Motor neuron (in vitro differentiated cells): ENCODE measurements at regions not wholly inside any gene's neighbourhood (a gene's known extent, or its start where the extent isn't known, plus 50 kb on each side); places are given as distances from the start of the nearest gene placed in this dataset.

Experiments used
- ATAC-seq, 8 experiments: fragments of 200-7000 bp; cut with Tn5 transposase; replicated peaks in 6 of 8; 2 replicates each; pipeline ENCODE4 v1.8.0; 2021; ENCODE audit warnings: mild to moderate bottlenecking in 8 of 8, moderate library complexity in 8 of 8
- H3K27ac ChIP-seq, 2 donors: fragments of 250-450 bp; sonication (Bioruptor Pico); 2 replicates each; pipeline ENCODE4 v1.9.0; 2021; ENCODE audit warnings: antibody characterized with exemption in 2 of 2, mild to moderate bottlenecking in 2 of 2, moderate library complexity in 1 of 2
- H3K4me1 ChIP-seq, 2 donors: fragments of 250-450 bp; sonication (Bioruptor Pico); replicated peaks in 1 of 2; 2 replicates each; pipeline ENCODE4 v1.6.1; 2021; ENCODE audit warnings: antibody characterized with exemption in 2 of 2, mild to moderate bottlenecking in 2 of 2, moderate library complexity in 1 of 2
- H3K4me3 ChIP-seq, 5 donors: fragments of 250-450 bp; sonication (Bioruptor Pico); 2 replicates each; pipeline ENCODE4 v1.9.0; 2021; ENCODE audit warnings: antibody characterized with exemption in 5 of 5, mild to moderate bottlenecking in 5 of 5, moderate library complexity in 4 of 5
- WGBS, 10 experiments: fragments of 450-650 bp; shearing (Covaris generic); methylation state at CpG; one replicate each; pipeline ENCODE4 v1.0.0; 2022; 5-methylcytosine and 5-hydroxymethylcytosine counted together
- in situ Hi-C, 9 experiments: fragments of 400-800 bp; cut with MboI; loops; one replicate each; pipeline ENCODE4 v1.15.0; 2021; ENCODE audit warnings: low sequenced_read_pairs in 9 of 9, low pct_unique_long_range_greater_than_20kb in 2 of 9; ENCODE audit not compliant: unreplicated experiment in 9 of 9

DNA sequence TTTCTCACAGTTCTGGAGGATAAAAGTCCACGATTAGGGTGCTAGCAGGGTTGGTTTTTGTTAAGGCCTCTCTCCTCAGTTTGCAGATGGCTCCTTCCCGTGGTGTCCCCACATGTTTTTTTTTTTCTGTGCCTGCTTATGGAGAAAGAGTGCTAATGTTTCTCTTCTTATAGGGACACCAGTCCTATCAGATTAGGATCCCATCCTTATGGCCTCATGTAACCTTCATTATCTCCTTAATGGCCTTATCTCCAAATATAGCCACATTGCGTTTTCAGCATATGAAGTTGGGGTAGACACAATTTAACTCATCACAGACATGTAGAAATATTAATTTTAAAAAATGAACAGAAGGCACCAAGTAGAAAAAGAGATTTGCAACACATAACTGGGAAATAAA lies 755.7 kb upstream of the CELF4 start:
- ATAC-seq = peak in 1 of 8 experiments; percentile 39
- H3K4me3 ChIP-seq = no peak overlapping the region
- WGBS, 10 experiments = 0 to 85% (median 69%) methylated on average over 1 to 3 of the region's 3 CpGs; no CpG with 5 or more reads in 1 of the 10 experiments
- no peak overlapping the region for H3K27ac ChIP-seq
- no peaks in the 10 kb centered on the region for H3K4me1 ChIP-seq
- in situ Hi-C loops = no loop called here

DNA sequence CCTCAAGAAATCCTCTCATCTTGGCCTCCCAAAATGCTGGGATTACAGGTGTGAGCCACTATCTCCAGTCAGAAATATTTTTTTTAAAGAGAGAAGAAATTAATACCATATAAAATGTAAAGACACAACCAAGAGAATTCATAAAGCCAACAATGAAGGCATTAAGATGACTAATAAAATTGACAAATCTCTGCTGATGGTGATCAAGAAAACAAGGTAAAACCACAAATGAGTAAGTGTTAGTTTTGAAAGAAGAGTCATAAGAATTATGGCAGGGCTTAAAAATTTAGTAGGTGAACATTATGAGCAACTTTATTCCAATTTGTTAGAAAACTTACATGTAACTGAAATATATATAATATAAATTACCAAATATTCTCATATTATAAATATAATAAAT lies 752.8 kb upstream of the CELF4 start:
- in situ Hi-C loops = no loop called here
- H3K4me3 ChIP-seq = no peak overlapping the region
- H3K27ac ChIP-seq = no peak overlapping the region
- peaks cover 7 to 8% of the 10 kb centered on the region in 2 donors for H3K4me1 ChIP-seq
- ATAC-seq = no peak

DNA sequence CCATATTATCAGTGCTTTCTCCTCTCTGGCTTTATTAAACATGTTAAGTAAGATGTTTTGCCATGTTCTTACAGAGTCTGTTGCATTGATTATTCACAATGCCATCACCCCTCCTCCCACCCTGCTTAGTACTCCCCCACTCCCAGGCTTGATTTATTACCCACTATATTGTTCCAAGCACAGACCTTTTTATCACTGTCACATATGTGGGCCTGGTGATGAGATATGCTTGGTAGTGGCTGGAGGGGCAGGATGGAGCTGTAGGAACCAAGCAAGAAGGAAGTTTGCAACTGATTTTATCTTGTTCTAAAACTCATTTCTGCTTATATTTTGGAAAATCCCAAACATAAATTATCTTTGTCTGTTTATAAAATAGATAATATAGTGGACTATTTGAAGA lies 748.2 kb upstream of the CELF4 start:
- peak in 5 of 8 experiments; percentile 77 to 92 (median 82) for ATAC-seq
- H3K4me3 ChIP-seq = no peak overlapping the region
- in situ Hi-C loops = no loop called here
- peaks cover 9 to 10% of the 10 kb centered on the region in 2 donors for H3K4me1 ChIP-seq
- H3K27ac ChIP-seq = no peak overlapping the region

DNA sequence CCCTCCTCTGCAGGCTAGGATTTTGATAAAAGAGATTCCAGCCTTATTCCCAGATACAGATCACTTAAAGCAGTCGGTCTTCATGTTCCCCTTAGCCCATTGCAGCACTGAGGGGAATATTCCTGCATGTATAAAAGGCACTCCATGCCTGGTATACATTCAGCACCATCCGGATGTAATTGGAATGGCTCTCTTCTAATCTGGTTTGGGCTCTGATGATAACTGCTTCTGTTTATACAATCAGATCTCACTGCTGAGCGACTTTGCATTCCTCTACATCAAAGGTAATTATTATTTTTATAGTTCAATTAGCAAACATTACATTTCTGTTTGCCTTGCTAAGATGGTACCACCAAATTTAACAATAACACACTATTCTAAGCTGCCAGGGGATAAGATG lies 746.9 kb upstream of the CELF4 start:
- in situ Hi-C loops = no loop called here
- 0 to 100% (median 53%) methylated on average over 1 to 3 of the region's 3 CpGs; no CpG with 5 or more reads in 2 of the 10 experiments for WGBS, 10 experiments

DNA sequence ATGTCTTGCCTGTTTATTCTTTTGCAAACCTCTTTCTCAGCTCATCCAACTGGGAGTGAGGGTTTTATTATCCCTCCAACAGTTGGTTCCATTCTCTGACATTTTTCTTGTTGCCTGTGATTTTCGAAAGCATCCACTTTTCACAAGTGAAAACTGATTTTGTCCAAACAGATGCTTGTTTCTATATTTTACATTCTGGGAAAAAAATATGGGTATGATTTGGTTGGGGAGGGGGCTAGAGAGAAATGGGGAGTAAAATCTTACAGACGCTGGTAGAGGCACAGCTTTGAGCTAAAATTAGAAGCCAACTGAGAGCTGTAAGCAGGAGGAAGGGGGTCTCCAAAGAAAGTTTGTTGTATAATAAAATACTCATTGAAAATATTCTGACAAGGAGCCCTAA lies 745.3 kb upstream of the CELF4 start:
- Histone ChIP-seq H3K27ac (no peak overlapping the region), H3K4me3 (no peak overlapping the region), H3K4me1 (peaks cover 9 to 10% of the 10 kb centered on the region in 2 donors)
- in situ Hi-C loops = no loop called here
- ATAC-seq = no peak
- WGBS, 10 experiments = 0 to 100% (median 63%) methylated on average over 1 to 2 of the region's 2 CpGs; no CpG with 5 or more reads in 1 of the 10 experiments

More for the DNA sequence above, 746.9 kb upstream of the CELF4 start:
- no peak for ATAC-seq
- Histone ChIP-seq H3K27ac (no peak overlapping the region), H3K4me1 (peaks cover 9 to 10% of the 10 kb centered on the region in 2 donors), H3K4me3 (no peak overlapping the region)

DNA sequence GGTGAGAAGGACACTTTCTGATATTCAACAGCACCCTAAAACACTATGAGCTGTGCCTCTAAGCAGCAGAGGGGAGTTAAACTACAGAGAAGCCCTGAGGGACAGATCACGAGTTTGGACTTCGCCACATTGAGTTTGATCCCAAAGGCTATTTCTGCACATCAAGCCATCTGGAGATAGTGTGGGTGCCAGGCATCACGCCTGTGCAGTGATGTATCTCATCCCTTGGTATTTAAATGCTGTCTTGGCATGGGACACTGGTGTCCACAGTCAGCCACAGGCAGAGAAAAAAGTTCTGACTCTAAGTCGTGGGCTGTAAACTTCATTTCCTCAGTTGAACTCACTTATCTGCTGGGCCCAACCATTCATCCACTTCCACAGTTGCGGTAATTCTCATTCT lies 742.3 kb upstream of the CELF4 start:
- 4 to 93% (median 81%) methylated on average over 1 to 4 of the region's 5 CpGs; no CpG with 5 or more reads in 2 of the 10 experiments for WGBS, 10 experiments
- in situ Hi-C loops = no loop called here
- Histone ChIP-seq H3K4me1 (no peaks in the 10 kb centered on the region), H3K4me3 (no peak overlapping the region), H3K27ac (no peak overlapping the region)
- ATAC-seq = peak in 2 of 8 experiments; percentile 24 to 79

DNA sequence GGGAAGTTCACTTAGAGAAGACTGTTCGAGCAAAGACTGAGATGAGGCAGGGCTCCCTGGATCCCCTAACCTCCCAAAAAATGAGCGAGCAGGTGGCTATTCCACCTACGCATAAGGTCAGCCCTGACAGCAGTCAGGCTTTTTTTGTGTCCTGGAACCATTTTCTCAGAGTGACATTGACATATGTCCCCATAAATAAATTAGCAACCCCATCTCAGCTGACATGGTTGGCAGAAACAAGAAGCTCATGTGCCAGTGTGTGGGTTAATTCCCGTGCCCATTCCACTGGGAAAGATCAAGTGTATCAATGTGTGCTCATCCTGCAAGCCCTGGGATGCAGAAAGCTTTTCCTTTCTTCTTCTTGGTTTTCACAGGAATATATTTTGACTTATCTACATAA lies 740.4 kb upstream of the CELF4 start:
- H3K27ac ChIP-seq = no peak overlapping the region
- WGBS, 10 experiments = 0 to 100% (median 72%) methylated on average over 1 to 4 of the region's 4 CpGs; no CpG with 5 or more reads in 3 of the 10 experiments

DNA sequence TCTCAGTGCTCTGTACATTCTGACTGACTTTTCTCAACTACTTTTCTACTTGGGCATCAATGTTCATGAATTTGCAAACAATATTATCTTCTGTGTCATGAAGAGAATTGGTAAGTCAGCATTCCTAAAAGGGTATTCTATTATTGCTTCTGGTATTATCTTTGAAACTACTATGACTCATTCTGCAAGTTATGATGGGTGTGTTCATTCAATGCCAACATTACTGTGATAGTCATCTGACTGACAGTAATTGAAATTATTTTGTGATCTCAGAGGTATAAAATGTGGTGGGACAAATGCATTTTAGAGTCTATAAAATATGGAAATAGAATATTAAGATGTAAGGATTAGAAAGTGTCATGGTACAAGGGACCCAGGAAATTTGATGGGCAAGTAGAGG lies 736.0 kb upstream of the CELF4 start:
- peak in 2 of 8 experiments; percentile 27 to 53 for ATAC-seq
- Histone ChIP-seq H3K4me3 (no peak overlapping the region), H3K4me1 (peaks cover 4 to 5% of the 10 kb centered on the region in 2 donors), H3K27ac (no peak overlapping the region)
- in situ Hi-C loops = no loop called here

More for the DNA sequence above, 740.4 kb upstream of the CELF4 start:
- H3K4me1 ChIP-seq = no peaks in the 10 kb centered on the region
- no peak overlapping the region for H3K4me3 ChIP-seq
- ATAC-seq = no peak
- in situ Hi-C loops = no loop called here

DNA sequence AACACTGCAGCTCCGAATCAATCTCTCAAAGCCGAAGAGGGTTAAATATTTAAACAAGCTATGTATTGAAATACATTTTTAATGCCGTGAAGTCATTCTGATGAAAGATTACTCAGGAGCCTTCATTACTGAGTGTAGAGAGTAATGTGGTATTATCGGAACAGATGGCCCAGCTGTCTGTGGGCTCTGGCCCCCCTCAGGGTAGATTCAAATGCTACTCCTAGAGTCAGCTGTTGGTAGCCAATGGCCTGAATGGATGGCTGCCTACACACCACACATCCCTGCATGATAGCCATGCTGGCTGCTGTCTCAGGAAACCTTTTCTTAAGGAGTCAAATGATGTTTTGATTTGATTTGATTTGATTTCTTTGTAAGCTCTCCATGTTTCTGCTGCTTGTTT lies 732.3 kb upstream of the CELF4 start:
- peaks cover 4 to 5% of the 10 kb centered on the region in 2 donors for H3K4me1 ChIP-seq
- H3K4me3 ChIP-seq = no peak overlapping the region
- ATAC-seq = peak in 6 of 8 experiments; percentile 52 to 98 (median 62)
- in situ Hi-C loops = no loop called here
- H3K27ac ChIP-seq = no peak overlapping the region
- WGBS, 10 experiments = 0 to 93% (median 74%) methylated on average over 2 to 4 of the region's 4 CpGs; no CpG with 5 or more reads in 1 of the 10 experiments

DNA sequence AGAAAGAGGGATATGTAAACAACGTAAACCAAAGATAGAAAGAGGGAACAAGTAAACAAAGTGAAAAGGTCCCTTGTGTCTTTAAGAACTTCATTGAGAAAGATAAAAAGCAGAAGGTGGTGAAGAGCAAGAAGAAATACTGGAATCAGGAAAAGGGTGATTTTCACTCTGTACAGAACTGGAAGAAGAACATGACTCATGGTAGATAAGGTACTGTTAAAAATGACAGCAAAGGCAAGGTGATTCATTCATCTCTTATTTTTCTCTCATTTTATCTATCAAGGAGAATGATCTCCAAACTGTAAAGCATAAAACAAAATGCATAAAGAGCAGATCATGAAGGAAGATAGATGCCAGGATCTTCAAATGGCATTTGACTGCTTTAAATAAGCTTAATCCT lies 724.6 kb upstream of the CELF4 start:
- Histone ChIP-seq H3K4me1 (no peaks in the 10 kb centered on the region), H3K27ac (no peak overlapping the region), H3K4me3 (no peak overlapping the region)
- 0 to 100% (median 79%) methylated on average over 1 of the region's 1 CpG for WGBS, 10 experiments
- in situ Hi-C loops = no loop called here
- no peak for ATAC-seq

DNA sequence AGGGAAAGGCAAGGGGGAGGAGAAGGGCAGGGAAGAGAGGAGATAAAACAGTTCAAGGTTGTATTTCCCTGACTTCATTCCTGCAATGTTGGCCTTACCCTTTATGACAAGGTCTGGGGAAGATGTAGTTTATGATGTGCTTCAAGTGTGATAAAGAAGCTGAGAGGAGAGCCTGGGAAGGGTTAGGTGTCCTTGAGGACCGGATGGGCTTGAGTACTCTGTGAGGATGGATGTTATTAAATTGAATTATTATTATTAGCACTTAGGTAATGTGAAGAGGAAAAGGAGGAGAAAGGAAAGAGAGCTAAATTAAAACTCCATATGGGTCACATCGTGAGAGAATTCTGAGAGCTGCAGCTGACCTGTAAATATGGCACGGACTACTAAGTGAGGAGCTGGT lies 719.4 kb upstream of the CELF4 start:
- 6 to 100% (median 77%) methylated on average over 1 to 3 of the region's 3 CpGs for WGBS, 10 experiments
- in situ Hi-C loops = no loop called here
- H3K4me3 ChIP-seq = no peak overlapping the region
- no peak overlapping the region for H3K27ac ChIP-seq
- no peaks in the 10 kb centered on the region for H3K4me1 ChIP-seq
- peak in 1 of 8 experiments; percentile 77 for ATAC-seq

DNA sequence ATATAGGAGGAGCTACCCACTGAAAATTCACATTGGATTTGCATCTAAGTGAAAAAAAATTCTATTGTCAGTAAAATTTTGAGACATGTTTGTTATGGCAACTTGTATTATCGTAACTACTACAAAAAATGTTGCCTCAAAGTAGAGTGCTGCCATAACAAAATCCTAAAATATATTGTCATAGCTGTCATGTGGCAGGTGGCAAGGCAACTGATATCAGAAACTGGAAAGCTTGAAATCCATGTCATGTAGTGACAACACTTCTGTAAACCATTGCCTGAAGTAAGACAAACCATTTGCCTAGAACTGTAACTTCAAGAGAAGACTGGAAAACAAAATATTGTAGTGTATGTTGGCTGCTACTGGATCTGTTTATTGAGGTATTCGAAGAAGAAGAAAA lies 697.5 kb upstream of the CELF4 start:
- in situ Hi-C loops = no loop called here
- Histone ChIP-seq H3K27ac (no peak overlapping the region), H3K4me3 (no peak overlapping the region), H3K4me1 (peaks cover 0 to 1% of the 10 kb centered on the region in 2 donors)
- 0 to 96% (median 54%) methylated on average over 1 to 2 of the region's 2 CpGs for WGBS, 10 experiments
- no peak for ATAC-seq

DNA sequence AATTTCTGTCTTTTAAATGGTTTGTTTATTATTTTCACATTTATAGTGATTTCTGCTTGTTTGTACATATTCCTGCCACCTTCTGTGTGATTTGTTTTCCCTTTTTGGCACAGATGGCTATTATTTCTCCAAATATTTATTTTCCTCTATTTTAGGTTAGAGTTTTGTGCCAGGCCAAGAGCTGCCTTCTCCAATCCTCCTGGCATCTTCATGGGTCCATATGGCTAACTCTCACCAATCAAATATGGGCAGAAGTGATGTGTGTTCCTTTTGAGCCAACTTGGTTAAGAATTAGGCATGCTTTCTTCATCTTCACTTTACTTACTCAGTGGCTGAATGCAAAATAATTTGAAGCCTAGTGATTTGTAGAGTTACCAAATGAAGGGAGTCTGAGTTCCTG lies 697.1 kb upstream of the CELF4 start:
- Histone ChIP-seq H3K4me3 (no peak overlapping the region), H3K4me1 (peaks cover 0 to 3% of the 10 kb centered on the region in 2 donors), H3K27ac (no peak overlapping the region)
- in situ Hi-C loops = no loop called here
- ATAC-seq = no peak

DNA sequence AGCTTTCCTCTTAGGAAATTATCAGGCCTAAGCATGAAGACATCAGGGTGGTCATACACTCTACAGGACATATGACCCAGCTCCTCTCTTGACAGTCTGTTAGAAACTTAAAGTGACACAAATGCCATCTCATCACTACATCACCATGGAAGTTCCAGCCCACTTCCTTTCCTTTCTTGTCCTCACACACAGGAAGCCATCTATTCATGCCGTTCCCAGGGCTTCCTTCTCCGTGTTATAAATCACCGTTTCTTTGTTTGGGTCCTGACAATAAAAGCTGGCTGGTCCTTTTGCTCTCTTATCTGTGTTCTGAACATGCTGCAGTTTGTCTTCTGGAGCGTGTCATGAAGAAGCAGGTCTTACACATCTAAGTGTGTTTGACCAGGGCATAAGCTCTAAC lies 692.1 kb upstream of the CELF4 start:
- in situ Hi-C loops = no loop called here
- H3K27ac ChIP-seq = no peak overlapping the region
- ATAC-seq = peak in 5 of 8 experiments; percentile 44 to 80 (median 65)
- no peak overlapping the region for H3K4me3 ChIP-seq
- 0 to 40% (median 15%) methylated on average over 1 to 4 of the region's 4 CpGs for WGBS, 10 experiments
- peaks cover 3% of the 10 kb centered on the region in 2 donors for H3K4me1 ChIP-seq
